ENCODE measurements at regions not wholly inside any gene's neighbourhood (a gene's known extent, or its start where the extent isn't known, plus 50 kb on each side); places are given as distances from the start of the nearest gene placed in this dataset.

DNA sequence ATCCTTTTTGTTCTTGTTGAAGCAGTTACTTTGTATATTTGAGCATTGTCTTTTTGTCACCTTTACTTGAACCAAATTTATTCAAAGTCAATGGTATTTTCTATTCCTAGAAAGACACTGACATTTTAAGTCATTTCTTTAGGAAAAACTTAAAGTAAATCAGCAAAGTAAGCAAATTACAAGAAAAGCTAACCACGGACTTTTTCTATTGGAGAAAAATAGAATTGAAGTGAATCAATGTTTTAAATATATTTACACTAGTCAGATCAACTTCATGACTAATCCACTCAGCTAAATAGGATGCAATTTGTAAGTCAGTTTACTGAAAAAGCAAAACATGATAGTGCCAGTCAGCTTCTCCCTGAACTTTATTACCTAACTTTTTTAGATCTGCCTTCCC, 733.8 kb upstream of the ALCAM start:
- Histone ChIP-seq H3K27me3 (ENCODE audit: control insufficient read depth, insufficient read depth, low read length) (no peaks in the 10 kb centered on the region), H3K27ac (ENCODE audit: low read length) (no peak overlapping the region), H3K36me3 (ENCODE audit: control insufficient read depth, insufficient read depth, low read length) (no peaks in the 10 kb centered on the region), H3K4me1 (ENCODE audit: control insufficient read depth, insufficient read depth, low read length) (no peaks in the 10 kb centered on the region), H3K4me3 (ENCODE audit: low read depth in 2 of 2, low read length in 2 of 2) (no peak overlapping the region), H3K9me3 (ENCODE audit: control insufficient read depth, insufficient read depth, low read depth, low read length) (no peaks in the 10 kb centered on the region)
- intact Hi-C loops (cut with micrococcal nuclease; ENCODE audit: unreplicated experiment) (no loop called here), in situ Hi-C loops (cut with HindIII; ENCODE audit: low pct_unique_long_range_greater_than_20kb, low sequenced_read_pairs) (no loop called here)
- TF ChIP-seq TCF7L2 (IDR thresholded peaks at IDR 0.05; ENCODE audit: low read depth, low read length) (no peak), POLR2AphosphoS5 (IDR thresholded peaks at IDR 0.05; ENCODE audit: low read depth, low read length) (no peak), SIN3A (IDR thresholded peaks at IDR 0.05; ENCODE audit: borderline replicate concordance, insufficient read depth, low read depth, low read length) (no peak)
- TF ChIP-seq, protein P1, sequence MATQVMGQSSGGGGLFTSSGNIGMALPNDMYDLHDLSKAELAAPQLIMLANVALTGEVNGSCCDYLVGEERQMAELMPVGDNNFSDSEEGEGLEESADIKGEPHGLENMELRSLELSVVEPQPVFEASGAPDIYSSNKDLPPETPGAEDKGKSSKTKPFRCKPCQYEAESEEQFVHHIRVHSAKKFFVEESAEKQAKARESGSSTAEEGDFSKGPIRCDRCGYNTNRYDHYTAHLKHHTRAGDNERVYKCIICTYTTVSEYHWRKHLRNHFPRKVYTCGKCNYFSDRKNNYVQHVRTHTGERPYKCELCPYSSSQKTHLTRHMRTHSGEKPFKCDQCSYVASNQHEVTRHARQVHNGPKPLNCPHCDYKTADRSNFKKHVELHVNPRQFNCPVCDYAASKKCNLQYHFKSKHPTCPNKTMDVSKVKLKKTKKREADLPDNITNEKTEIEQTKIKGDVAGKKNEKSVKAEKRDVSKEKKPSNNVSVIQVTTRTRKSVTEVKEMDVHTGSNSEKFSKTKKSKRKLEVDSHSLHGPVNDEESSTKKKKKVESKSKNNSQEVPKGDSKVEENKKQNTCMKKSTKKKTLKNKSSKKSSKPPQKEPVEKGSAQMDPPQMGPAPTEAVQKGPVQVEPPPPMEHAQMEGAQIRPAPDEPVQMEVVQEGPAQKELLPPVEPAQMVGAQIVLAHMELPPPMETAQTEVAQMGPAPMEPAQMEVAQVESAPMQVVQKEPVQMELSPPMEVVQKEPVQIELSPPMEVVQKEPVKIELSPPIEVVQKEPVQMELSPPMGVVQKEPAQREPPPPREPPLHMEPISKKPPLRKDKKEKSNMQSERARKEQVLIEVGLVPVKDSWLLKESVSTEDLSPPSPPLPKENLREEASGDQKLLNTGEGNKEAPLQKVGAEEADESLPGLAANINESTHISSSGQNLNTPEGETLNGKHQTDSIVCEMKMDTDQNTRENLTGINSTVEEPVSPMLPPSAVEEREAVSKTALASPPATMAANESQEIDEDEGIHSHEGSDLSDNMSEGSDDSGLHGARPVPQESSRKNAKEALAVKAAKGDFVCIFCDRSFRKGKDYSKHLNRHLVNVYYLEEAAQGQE (IDR thresholded peaks at IDR 0.05; ENCODE audit: insufficient read depth in 1 of 2, low read depth in 2 of 2, low read length in 1 of 2): no peak
- TF ChIP-seq, protein P2, sequence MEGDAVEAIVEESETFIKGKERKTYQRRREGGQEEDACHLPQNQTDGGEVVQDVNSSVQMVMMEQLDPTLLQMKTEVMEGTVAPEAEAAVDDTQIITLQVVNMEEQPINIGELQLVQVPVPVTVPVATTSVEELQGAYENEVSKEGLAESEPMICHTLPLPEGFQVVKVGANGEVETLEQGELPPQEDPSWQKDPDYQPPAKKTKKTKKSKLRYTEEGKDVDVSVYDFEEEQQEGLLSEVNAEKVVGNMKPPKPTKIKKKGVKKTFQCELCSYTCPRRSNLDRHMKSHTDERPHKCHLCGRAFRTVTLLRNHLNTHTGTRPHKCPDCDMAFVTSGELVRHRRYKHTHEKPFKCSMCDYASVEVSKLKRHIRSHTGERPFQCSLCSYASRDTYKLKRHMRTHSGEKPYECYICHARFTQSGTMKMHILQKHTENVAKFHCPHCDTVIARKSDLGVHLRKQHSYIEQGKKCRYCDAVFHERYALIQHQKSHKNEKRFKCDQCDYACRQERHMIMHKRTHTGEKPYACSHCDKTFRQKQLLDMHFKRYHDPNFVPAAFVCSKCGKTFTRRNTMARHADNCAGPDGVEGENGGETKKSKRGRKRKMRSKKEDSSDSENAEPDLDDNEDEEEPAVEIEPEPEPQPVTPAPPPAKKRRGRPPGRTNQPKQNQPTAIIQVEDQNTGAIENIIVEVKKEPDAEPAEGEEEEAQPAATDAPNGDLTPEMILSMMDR (IDR thresholded peaks at IDR 0.05): no peak
- POLR2A ChIA-PET: no interaction called here
- DNase-seq (ENCODE audit: low read depth, low spot score) (no peak), ATAC-seq (no peak)
- BruUV-seq (replicated peaks): no TSS peak
- CTCF ChIA-PET: no interaction called here

DNA sequence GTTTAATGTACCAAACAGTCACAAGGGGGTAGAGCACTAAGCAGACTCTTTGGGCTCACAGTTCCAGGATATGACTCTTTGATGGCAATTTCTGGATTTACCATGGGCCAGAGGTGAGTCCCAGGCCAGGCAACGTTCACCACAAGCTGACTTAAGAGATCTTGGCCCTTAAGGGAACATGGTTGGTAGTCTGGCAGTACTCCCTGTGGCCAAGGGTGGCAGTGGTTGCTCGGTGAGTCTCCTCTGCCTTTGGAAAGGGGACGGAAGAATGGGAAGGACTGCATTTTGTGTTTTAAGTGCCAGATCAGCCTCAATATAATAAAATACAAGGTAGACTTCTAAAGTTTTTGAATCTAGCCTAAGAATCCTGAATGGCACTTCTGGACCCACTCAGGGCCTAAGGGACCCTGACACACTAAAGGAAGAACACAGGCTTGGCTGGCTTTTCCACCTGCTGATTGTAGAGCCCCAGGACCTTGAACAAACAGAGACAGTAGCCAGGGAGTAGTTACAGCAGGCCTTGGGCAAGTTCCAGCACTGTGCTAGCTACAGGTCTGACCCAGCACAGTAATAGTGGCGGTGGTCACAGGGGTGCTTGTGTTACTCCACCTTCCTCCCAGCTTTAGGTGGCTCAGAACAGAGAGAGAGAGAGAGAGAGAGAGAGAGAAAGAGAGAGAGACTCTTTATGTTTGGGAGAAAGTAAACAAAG, 730.7 kb upstream of the ALCAM start:
- Histone ChIP-seq H3K9me3 (ENCODE audit: control insufficient read depth, insufficient read depth, low read depth, low read length) (no peaks in the 10 kb centered on the region), H3K4me3 (ENCODE audit: low read depth in 2 of 2, low read length in 2 of 2) (no peak overlapping the region), H3K36me3 (ENCODE audit: control insufficient read depth, insufficient read depth, low read length) (no peaks in the 10 kb centered on the region), H3K27me3 (ENCODE audit: control insufficient read depth, insufficient read depth, low read length) (no peaks in the 10 kb centered on the region), H3K4me1 (ENCODE audit: control insufficient read depth, insufficient read depth, low read length) (no peaks in the 10 kb centered on the region), H3K27ac (ENCODE audit: low read length) (no peak overlapping the region)
- TF ChIP-seq TCF7L2 (IDR thresholded peaks at IDR 0.05; ENCODE audit: low read depth, low read length) (no peak), POLR2AphosphoS5 (IDR thresholded peaks at IDR 0.05; ENCODE audit: low read depth, low read length) (no peak), SIN3A (IDR thresholded peaks at IDR 0.05; ENCODE audit: borderline replicate concordance, insufficient read depth, low read depth, low read length) (no peak)
- TF ChIP-seq, protein P1 (IDR thresholded peaks at IDR 0.05; ENCODE audit: insufficient read depth in 1 of 2, low read depth in 2 of 2, low read length in 1 of 2): no peak
- TF ChIP-seq, protein P2 (IDR thresholded peaks at IDR 0.05): no peak
- ATAC-seq (no peak), DNase-seq (ENCODE audit: low read depth, low spot score) (no peak)
- BruUV-seq (replicated peaks): no TSS peak
- in situ Hi-C loops (cut with HindIII; ENCODE audit: low pct_unique_long_range_greater_than_20kb, low sequenced_read_pairs): no loop called here
- POLR2A ChIA-PET: no interaction called here
- intact Hi-C loops (cut with micrococcal nuclease; ENCODE audit: unreplicated experiment): no loop called here
- CTCF ChIA-PET: no interaction called here
